HEK293T (cell line): ENCODE measurements at regions not wholly inside any gene's neighbourhood (a gene's known extent, or its start where the extent isn't known, plus 50 kb on each side); places are given as distances from the start of the nearest gene placed in this dataset.

Experiments
- CTCF ChIA-PET: fragments of 350-600 bp; formaldehyde crosslinking; extraction: SDS; loops from one replicate; lab custom pipeline; 2021; ENCODE audit warnings: antibody characterized with exemption, inconsistent platforms; lab: Yijun Ruan, JAX
- POLR2A ChIA-PET: fragments of 350-600 bp; formaldehyde crosslinking; extraction: SDS; loops from one replicate; lab custom pipeline; 2020; ENCODE audit warnings: antibody characterized with exemption, inconsistent platforms; lab: Yijun Ruan, JAX
- DNase-seq: peaks from one replicate; pipeline ENCODE4 v3.0.0; 2012; ENCODE audit warnings: mixed read lengths; ENCODE audit errors: extremely low spot score
- ARNT ChIP-seq: fragments of 450-650 bp; IDR thresholded peaks from 2 replicates; pipeline ENCODE4 v1.6.1; 2017; ENCODE audit warnings: mild to moderate bottlenecking
- BHLHE40 ChIP-seq: fragments of 450-650 bp; IDR thresholded peaks from 2 replicates; pipeline ENCODE4 v1.6.1; 2016; ENCODE audit warnings: mild to moderate bottlenecking, moderate library complexity, borderline replicate concordance
- CTBP1 ChIP-seq: fragments of 450-650 bp; IDR thresholded peaks from 2 replicates; pipeline ENCODE4 v1.6.1; 2016; ENCODE audit warnings: borderline replicate concordance
- ELF4 ChIP-seq: fragments of 450-650 bp; IDR thresholded peaks from 2 replicates; pipeline ENCODE4 v1.6.1; 2017; ENCODE audit warnings: antibody characterized with exemption
- FOXA1 ChIP-seq: fragments of 450-650 bp; IDR thresholded peaks from 2 replicates; pipeline ENCODE4 v1.6.1; 2016; ENCODE audit warnings: mild to moderate bottlenecking
- FOXK2 ChIP-seq: fragments of 450-650 bp; IDR thresholded peaks from 2 replicates; pipeline ENCODE4 v1.6.1; 2016; ENCODE audit warnings: mild to moderate bottlenecking
- FOXM1 ChIP-seq: fragments of 450-650 bp; IDR thresholded peaks from 2 replicates; pipeline ENCODE4 v1.6.1; 2017; ENCODE audit warnings: mild to moderate bottlenecking, borderline replicate concordance
- HDGF ChIP-seq: fragments of 450-650 bp; IDR thresholded peaks from 2 replicates; pipeline ENCODE4 v1.6.1; 2017; ENCODE audit warnings: antibody characterized with exemption, borderline replicate concordance
- L3MBTL2 ChIP-seq: fragments of 450-650 bp; conservative IDR thresholded peaks from 2 replicates; pipeline ENCODE4 v1.6.1; 2016; ENCODE audit warnings: mild to moderate bottlenecking
- LEF1 ChIP-seq: fragments of 450-650 bp; IDR thresholded peaks from 2 replicates; pipeline ENCODE4 v1.6.1; 2017; ENCODE audit warnings: mild to moderate bottlenecking, borderline replicate concordance
- NFRKB ChIP-seq: fragments of 450-650 bp; IDR thresholded peaks from 2 replicates; pipeline ENCODE4 v1.6.1; 2016; ENCODE audit warnings: mild to moderate bottlenecking, moderate library complexity
- PKNOX1 ChIP-seq: fragments of 450-650 bp; IDR thresholded peaks from 2 replicates; pipeline ENCODE4 v1.6.1; 2016
- SP1 ChIP-seq: fragments of 450-650 bp; IDR thresholded peaks from 2 replicates; pipeline ENCODE4 v1.6.1; 2017
- SUZ12 ChIP-seq: fragments of 450-650 bp; IDR thresholded peaks from 2 replicates; pipeline ENCODE4 v1.6.1; 2016; ENCODE audit warnings: mild to moderate bottlenecking
- TARDBP ChIP-seq: fragments of 450-650 bp; IDR thresholded peaks from 2 replicates; pipeline ENCODE4 v1.6.1; 2016
- ZNF384 ChIP-seq: fragments of 450-650 bp; IDR thresholded peaks from 2 replicates; pipeline ENCODE4 v1.6.1; 2016

GRCh38 chr13:22082030-22082429 lies 411.2 kb downstream of the FGF9 start:
- TF ChIP-seq L3MBTL2 (no peak), ARNT (no peak), NFRKB (no peak), FOXA1 (no peak)

GRCh38 chr13:22082437-22083100 lies 411.7 kb downstream of the FGF9 start:
- no peak for DNase-seq
- ChIA-PET CTCF (no interaction called here), POLR2A (no interaction called here)
- TF ChIP-seq FOXK2 (no peak), ZNF384 (no peak), L3MBTL2 (no peak), LEF1 (no peak)

More at GRCh38 chr13:22082030-22082429, 411.2 kb downstream of the FGF9 start:
- no peak for DNase-seq
- POLR2A ChIA-PET: no interaction called here
- CTCF ChIA-PET: no interaction called here

- no peak for TF ChIP-seq FOXM1
- TF ChIP-seq LEF1: no peak
- no peak for TF ChIP-seq ELF4
- TF ChIP-seq FOXK2: no peak
- no peak for TF ChIP-seq HDGF
- TF ChIP-seq FOXA1: no peak
- no peak for TF ChIP-seq TARDBP
- no peak for TF ChIP-seq NFRKB
- ChIA-PET POLR2A (no interaction called here), CTCF (no interaction called here)
- no peak for DNase-seq
Observed at GRCh38 chr13:22085001-22085400, 414.1 kb downstream of the FGF9 start.

- POLR2A ChIA-PET: no interaction called here
- CTCF ChIA-PET: no interaction called here
- no peak for TF ChIP-seq CTBP1
- no peak for TF ChIP-seq LEF1
- no peak for TF ChIP-seq ZNF384
- TF ChIP-seq PKNOX1: no peak
- no peak for TF ChIP-seq FOXA1
- no peak for TF ChIP-seq ARNT
- no peak for TF ChIP-seq ELF4
- no peak for TF ChIP-seq SUZ12
- no peak for TF ChIP-seq L3MBTL2
- no peak for TF ChIP-seq SP1
- DNase-seq: no peak
Observed at GRCh38 chr13:22086597-22087330, 415.9 kb downstream of the FGF9 start.

GRCh38 chr13:22090106-22090505 lies 419.2 kb downstream of the FGF9 start:
- ChIA-PET CTCF (no interaction called here), POLR2A (no interaction called here)
- TF ChIP-seq NFRKB (no peak), L3MBTL2 (no peak), FOXA1 (no peak), BHLHE40 (no peak), ELF4 (no peak), FOXK2 (no peak), PKNOX1 (no peak), SUZ12 (no peak), HDGF (no peak), LEF1 (no peak), SP1 (no peak), TARDBP (no peak)
- no peak for DNase-seq

- TF ChIP-seq L3MBTL2 (no peak), ZNF384 (no peak), CTBP1 (no peak), PKNOX1 (no peak), SP1 (no peak), SUZ12 (no peak), FOXK2 (no peak), BHLHE40 (no peak), TARDBP (no peak), HDGF (no peak), LEF1 (no peak)
- no peak for DNase-seq
- ChIA-PET CTCF (no interaction called here), POLR2A (no interaction called here)
Observed at GRCh38 chr13:22091222-22091970, 420.5 kb downstream of the FGF9 start.

- POLR2A ChIA-PET: no interaction called here
- TF ChIP-seq FOXA1 (no peak), ELF4 (no peak), FOXK2 (no peak), FOXM1 (no peak), SUZ12 (no peak), ZNF384 (no peak), L3MBTL2 (no peak), PKNOX1 (no peak), NFRKB (no peak), LEF1 (no peak), TARDBP (no peak), CTBP1 (no peak), BHLHE40 (no peak), HDGF (no peak), SP1 (no peak), ARNT (no peak)
- DNase-seq: no peak
- CTCF ChIA-PET: no interaction called here
Observed at GRCh38 chr13:22091971-22092300, 421.1 kb downstream of the FGF9 start.
